Hematopoietic multipotent progenitor cell (in vitro differentiated cells): ENCODE measurements at regions not wholly inside any gene's neighbourhood (a gene's known extent, or its start where the extent isn't known, plus 50 kb on each side); places are given as distances from the start of the nearest gene placed in this dataset.

Experiments used
- DNase-seq, 3 donors: peaks; one replicate each; pipeline ENCODE4 v3.0.0-alpha.2; 2011 to 2015; ENCODE audit warnings: low read depth in 2 of 3, low spot score in 2 of 3

- DNase-seq, result no peak
Measured at GRCh38 chr5:175805256-175806011, 65.9 kb upstream of the CPLX2 start.

GRCh38 chr5:175808711-175809110, 62.7 kb upstream of the CPLX2 start:
- no peak for DNase-seq

- no peak for DNase-seq
Measured at GRCh38 chr5:175809531-175810121, 61.8 kb upstream of the CPLX2 start.

GRCh38 chr5:175810457-175810856, 60.9 kb upstream of the CPLX2 start:
- DNase-seq, result no peak

GRCh38 chr5:175811589-175811988, 59.8 kb upstream of the CPLX2 start:
- DNase-seq, result no peak

- DNase-seq, result no peak
Measured at GRCh38 chr5:175813943-175814630, 57.3 kb upstream of the CPLX2 start.

- DNase-seq, result no peak
Measured at GRCh38 chr5:175814691-175815090, 56.7 kb upstream of the CPLX2 start.

- DNase-seq, result no peak
Measured at GRCh38 chr5:175815126-175815913, 56.1 kb upstream of the CPLX2 start.

- DNase-seq, result no peak
Measured at GRCh38 chr5:175816348-175816747, 55.0 kb upstream of the CPLX2 start.

- no peak for DNase-seq
Measured at GRCh38 chr5:175819090-175819425, 52.3 kb upstream of the CPLX2 start.

- no peak for DNase-seq
Measured at GRCh38 chr5:175820230-175820629, 51.1 kb upstream of the CPLX2 start.
